Activated CD4-positive, alpha-beta T cell treated with anti-CD3 and anti-CD28 coated beads, Interleukin-2, amount 10 ng/mL, durations not matched to agents 7 days and 5 days (primary cell): ENCODE measurements at regions not wholly inside any gene's neighbourhood (a gene's known extent, or its start where the extent isn't known, plus 50 kb on each side); places are given as distances from the start of the nearest gene placed in this dataset.

ENCODE experiments used
- CTCF ChIA-PET: fragments of 350-600 bp; sonication (Branson Sonifier 250); formaldehyde crosslinking; loops from one replicate; lab custom pipeline; 2021; ENCODE audit warnings: antibody characterized with exemption; lab: Charles Lee
- POLR2A ChIA-PET: fragments of 350-600 bp; sonication (Branson Sonifier 250); formaldehyde crosslinking; loops from one replicate; lab custom pipeline; 2021; ENCODE audit warnings: antibody characterized with exemption; lab: Charles Lee
- DNase-seq: peaks from one replicate; pipeline ENCODE4 v3.0.0-alpha.2; 2020
- H3K27ac Mint-ChIP-seq: one replicate; pipeline ENCODE4 v1.8.0; 2021; ENCODE audit warnings: mild to moderate bottlenecking, moderate library complexity, mixed read lengths
- H3K27me3 Mint-ChIP-seq: one replicate; pipeline ENCODE4 v1.8.0; 2021; ENCODE audit warnings: mixed read lengths
- H3K36me3 Mint-ChIP-seq: one replicate; pipeline ENCODE4 v1.8.0; 2021; ENCODE audit warnings: low read depth, mixed read lengths
- H3K4me1 Mint-ChIP-seq: one replicate; pipeline ENCODE4 v1.8.0; 2021; ENCODE audit warnings: mixed read lengths
- H3K4me3 Mint-ChIP-seq: one replicate; pipeline ENCODE4 v1.8.0; 2021; ENCODE audit warnings: mild to moderate bottlenecking, moderate library complexity, mixed read lengths
- H3K9me3 Mint-ChIP-seq: one replicate; pipeline ENCODE4 v1.8.0; 2021; ENCODE audit warnings: mixed read lengths

- Mint-ChIP-seq H3K27me3 (peaks cover under 1% of the 10 kb centered on the region), H3K36me3 (no peaks in the 10 kb centered on the region)
- POLR2A ChIA-PET, result no interaction called here
These were observed 282.9 kb upstream of the IRX5 start for GRCh38 chr16:54647725-54648221.

DNA sequence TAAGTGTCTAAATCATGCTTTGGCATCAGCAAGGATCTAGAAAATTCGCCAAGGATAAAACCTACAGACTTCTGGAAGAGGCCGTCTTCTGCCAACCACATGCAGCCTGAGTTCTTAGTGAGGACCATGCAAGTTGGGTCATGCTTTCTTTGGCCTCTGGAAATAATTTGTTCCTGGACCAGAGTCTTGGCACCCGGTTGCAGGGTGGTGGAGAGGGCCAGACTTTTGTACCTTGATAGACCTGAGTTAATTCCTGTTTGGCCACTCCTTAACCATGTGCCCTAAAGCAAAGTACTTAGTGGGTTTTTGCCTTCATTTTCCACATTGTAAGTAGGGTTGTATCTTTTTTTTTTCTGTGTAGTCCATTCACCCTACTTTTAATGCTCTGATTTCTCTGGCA lies 283.4 kb upstream of the IRX5 start:
- H3K9me3 Mint-ChIP-seq, result no peaks in the 10 kb centered on the region
- no peaks in the 10 kb centered on the region for H3K4me1 Mint-ChIP-seq
- no peak for DNase-seq
- no peak overlapping the region for H3K4me3 Mint-ChIP-seq
- CTCF ChIA-PET, result no interaction called here
- peaks cover 3% of the 10 kb centered on the region for H3K27me3 Mint-ChIP-seq
- H3K27ac Mint-ChIP-seq, result no peak overlapping the region
- H3K36me3 Mint-ChIP-seq, result no peaks in the 10 kb centered on the region
- POLR2A ChIA-PET, result no interaction called here

More at GRCh38 chr16:54647725-54648221, 282.9 kb upstream of the IRX5 start:
- Mint-ChIP-seq H3K4me3 (no peak overlapping the region), H3K9me3 (no peaks in the 10 kb centered on the region), H3K4me1 (no peaks in the 10 kb centered on the region), H3K27ac (no peak overlapping the region)
- DNase-seq, result no peak
- CTCF ChIA-PET, result no interaction called here

DNA sequence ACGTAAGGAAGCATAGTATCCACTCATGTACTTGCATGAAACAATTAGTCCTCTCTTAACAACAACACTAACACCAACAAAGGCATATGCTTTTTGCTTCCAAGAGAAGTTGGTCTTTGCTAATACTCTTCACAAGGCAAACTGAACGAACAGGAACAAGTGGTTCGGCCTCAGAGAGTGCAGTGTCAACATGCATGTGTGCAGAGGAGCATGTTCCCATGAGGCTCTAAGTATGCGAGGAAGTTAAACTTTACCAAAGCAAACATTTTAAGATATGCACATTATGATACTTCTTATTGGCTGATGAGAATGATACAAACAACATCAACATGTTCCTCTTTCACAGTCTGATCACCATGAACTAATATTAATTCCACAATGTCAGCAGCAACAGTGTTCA lies 285.3 kb upstream of the IRX5 start:
- peaks cover 3% of the 10 kb centered on the region for H3K27me3 Mint-ChIP-seq
- no peak overlapping the region for H3K4me3 Mint-ChIP-seq
- no peaks in the 10 kb centered on the region for H3K9me3 Mint-ChIP-seq
- H3K27ac Mint-ChIP-seq, result no peak overlapping the region
- no peak for DNase-seq
- CTCF ChIA-PET, result no interaction called here
- POLR2A ChIA-PET, result no interaction called here
- no peaks in the 10 kb centered on the region for H3K4me1 Mint-ChIP-seq
- H3K36me3 Mint-ChIP-seq, result no peaks in the 10 kb centered on the region

DNA sequence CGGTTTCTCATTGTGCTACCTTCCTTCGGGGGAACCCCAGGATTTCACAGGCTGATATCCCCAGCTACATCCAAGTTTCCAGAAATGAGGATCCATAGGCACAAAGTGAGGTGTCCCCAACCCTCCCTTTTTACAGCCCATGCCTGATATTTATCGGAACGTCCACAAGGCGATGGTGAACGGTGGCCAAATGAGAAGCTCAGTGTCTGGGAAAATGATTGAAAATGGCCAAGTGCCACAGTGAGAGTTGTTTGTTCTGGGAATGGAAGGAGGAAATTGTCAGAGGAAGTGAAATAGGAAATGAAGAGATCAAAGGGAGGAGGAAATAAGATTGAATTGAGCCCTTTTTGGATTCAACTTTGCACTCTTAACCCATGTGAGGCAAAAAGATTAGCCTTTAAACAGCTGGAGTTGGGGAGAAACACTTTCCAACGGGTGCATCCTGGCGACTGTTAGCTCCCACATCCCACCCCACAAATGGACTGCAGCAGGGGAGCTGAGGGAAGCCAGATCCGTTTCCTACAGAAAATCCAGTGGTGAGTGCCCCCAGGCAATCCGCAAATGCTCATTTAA lies 294.4 kb upstream of the IRX5 start:
- Mint-ChIP-seq H3K9me3 (no peaks in the 10 kb centered on the region), H3K4me3 (no peak overlapping the region), H3K36me3 (no peaks in the 10 kb centered on the region), H3K27me3 (no peaks in the 10 kb centered on the region), H3K4me1 (no peaks in the 10 kb centered on the region), H3K27ac (no peak overlapping the region)
- ChIA-PET CTCF (no interaction called here), POLR2A (no interaction called here)
- no peak for DNase-seq

DNA sequence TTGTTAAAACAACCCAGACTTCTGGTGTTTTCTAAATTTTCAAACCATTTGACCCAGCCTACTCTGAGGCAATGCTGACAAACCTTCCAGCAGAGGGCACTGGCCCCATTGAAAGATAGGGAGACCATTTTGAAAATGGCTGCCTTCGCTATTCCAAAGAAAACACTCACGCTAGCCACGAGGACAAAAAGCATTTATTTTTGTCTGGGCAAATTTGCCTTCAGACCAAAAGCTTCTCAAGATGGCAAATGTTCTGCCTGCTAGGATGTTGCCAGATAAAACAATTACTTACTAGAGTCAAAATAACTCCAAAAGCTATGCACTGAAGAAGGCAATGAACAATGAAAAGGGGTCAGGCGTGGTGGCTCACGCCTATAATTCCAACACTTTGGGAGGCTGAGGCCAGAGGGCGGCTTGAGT lies 296.7 kb upstream of the IRX5 start:
- H3K4me1 Mint-ChIP-seq, result no peaks in the 10 kb centered on the region
- ChIA-PET CTCF (no interaction called here), POLR2A (no interaction called here)
- no peak for DNase-seq
- no peak overlapping the region for H3K27ac Mint-ChIP-seq
- H3K27me3 Mint-ChIP-seq, result no peaks in the 10 kb centered on the region
- H3K9me3 Mint-ChIP-seq, result no peaks in the 10 kb centered on the region
- no peaks in the 10 kb centered on the region for H3K36me3 Mint-ChIP-seq
- no peak overlapping the region for H3K4me3 Mint-ChIP-seq

DNA sequence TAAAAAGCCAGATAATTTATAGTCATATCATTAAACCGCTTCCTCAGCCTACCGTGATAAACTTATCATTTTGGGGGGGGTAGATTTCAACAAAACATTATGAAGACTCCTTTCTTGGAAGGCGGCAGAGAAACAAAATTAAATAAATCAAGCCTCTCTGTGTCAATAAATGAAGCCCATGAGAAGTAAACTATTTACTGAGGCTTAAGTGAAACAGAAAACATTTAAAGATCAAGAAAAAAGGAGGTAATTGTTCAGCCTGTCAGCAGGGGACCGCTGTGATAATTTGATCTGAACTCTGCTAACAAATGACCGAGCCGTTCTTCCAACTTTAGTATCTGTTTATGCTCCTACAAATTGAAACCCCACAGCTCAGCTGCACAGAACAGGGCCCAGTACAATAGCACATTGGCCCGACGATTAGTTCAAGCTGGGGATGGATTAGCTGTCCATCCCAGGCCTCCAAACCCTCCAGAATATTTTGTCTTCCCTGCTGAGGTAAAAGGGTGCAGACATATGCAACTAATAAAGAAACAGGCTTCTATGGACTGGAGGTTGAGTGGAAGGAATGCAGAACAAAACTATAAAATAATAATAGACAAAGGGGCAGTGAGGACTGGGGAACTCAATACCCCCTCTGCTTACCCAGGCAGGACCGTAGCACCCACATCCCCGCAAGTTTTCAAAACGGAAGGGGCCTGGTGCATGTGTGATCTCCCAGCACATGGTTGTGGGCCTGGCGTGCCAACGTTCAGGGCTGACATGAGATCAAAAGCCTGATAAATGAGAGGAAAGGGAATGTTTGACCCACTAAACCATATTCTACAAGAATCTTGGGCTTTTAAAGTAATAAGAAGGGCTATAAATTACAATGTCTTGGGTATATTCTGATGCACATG lies 298.1 kb upstream of the IRX5 start:
- no peak overlapping the region for H3K4me3 Mint-ChIP-seq
- no peaks in the 10 kb centered on the region for H3K27me3 Mint-ChIP-seq
- CTCF ChIA-PET, result no interaction called here
- H3K27ac Mint-ChIP-seq, result no peak overlapping the region
- POLR2A ChIA-PET, result no interaction called here
- DNase-seq, result no peak
- no peaks in the 10 kb centered on the region for H3K9me3 Mint-ChIP-seq
- no peaks in the 10 kb centered on the region for H3K36me3 Mint-ChIP-seq
- H3K4me1 Mint-ChIP-seq, result no peaks in the 10 kb centered on the region

- Mint-ChIP-seq H3K36me3 (no peaks in the 10 kb centered on the region), H3K9me3 (no peaks in the 10 kb centered on the region), H3K4me1 (no peaks in the 10 kb centered on the region), H3K27ac (no peak overlapping the region), H3K4me3 (no peak overlapping the region), H3K27me3 (no peaks in the 10 kb centered on the region)
- CTCF ChIA-PET, result interaction anchor here (0.6 kb wide), 1 partner anchor 829 kb away, joined by 3 read pairs; no protein-coding TSS in a partner anchor
- no peak for DNase-seq
- POLR2A ChIA-PET, result no interaction called here
These were observed 298.9 kb upstream of the IRX5 start for GRCh38 chr16:54631782-54632181.

GRCh38 chr16:54630284-54630967 lies 300.2 kb upstream of the IRX5 start:
- ChIA-PET POLR2A (no interaction called here), CTCF (no interaction called here)
- no peaks in the 10 kb centered on the region for H3K27me3 Mint-ChIP-seq
- H3K4me3 Mint-ChIP-seq, result no peak overlapping the region
- no peaks in the 10 kb centered on the region for H3K4me1 Mint-ChIP-seq
- H3K9me3 Mint-ChIP-seq, result no peaks in the 10 kb centered on the region
- no peak overlapping the region for H3K27ac Mint-ChIP-seq
- H3K36me3 Mint-ChIP-seq, result no peaks in the 10 kb centered on the region
- no peak for DNase-seq

DNA sequence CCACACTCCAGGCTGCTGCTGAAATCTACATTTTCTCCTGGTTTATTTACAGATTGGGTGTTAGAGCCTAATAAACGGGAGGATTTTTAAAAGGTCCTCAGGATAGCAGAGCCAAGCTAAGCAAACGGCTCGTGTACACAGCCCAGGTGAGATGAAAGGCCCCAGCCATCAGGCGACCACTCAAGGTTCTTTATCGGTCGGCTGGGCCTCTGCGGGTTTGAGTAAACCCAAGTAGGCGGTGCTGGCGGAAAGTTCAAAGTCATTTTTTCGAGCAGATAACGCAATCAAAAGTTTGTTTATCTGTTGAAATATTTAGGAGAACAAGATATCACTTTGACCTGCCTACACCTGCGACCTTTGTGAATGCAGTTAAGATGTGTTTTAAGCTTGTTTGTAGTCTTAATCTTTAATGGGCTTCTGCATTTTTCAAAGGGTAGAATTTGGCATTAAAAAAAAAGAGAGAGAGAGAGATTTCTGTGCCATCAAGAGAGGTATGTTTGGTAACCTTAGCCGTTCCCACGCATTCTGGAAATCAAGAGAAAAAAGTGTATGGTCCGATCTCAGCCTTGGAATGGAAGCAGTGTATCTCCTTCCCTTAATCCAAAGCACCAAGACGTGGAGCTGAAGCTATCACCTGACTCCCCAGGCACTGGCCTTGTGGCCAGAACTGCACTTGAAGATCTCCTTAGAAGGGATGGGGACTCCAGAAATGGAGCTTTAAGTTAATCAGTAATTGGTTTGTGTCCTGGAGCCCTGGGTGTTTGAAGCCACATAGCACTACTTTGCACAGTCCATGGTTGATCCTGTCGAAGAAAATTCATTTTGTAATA lies 301.7 kb upstream of the IRX5 start:
- no peak overlapping the region for H3K4me3 Mint-ChIP-seq
- no peaks in the 10 kb centered on the region for H3K36me3 Mint-ChIP-seq
- no peaks in the 10 kb centered on the region for H3K9me3 Mint-ChIP-seq
- H3K27me3 Mint-ChIP-seq, result no peaks in the 10 kb centered on the region
- ChIA-PET POLR2A (no interaction called here), CTCF (no interaction called here)
- H3K4me1 Mint-ChIP-seq, result no peaks in the 10 kb centered on the region
- H3K27ac Mint-ChIP-seq, result no peak overlapping the region
- no peak for DNase-seq

DNA sequence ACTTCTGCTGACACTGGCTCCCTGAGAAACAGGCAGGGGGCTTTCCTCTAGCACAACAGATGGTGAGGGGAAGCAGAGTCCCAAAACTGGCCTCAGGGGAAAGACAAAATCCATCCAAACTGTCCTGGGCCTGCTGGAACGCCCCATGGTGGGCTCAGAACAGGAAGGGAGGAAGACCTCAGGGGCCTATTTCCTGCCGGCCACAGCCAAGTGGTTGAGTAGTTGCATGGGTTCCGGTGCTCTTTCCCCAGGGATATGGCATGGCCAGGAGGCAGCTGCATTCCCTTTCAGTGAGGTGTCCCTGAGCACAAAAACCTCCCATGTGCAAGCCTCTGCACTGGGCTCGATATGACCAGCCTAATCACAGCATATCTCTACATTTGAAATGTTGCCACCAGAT lies 303.0 kb upstream of the IRX5 start:
- Mint-ChIP-seq H3K4me3 (no peak overlapping the region), H3K36me3 (no peaks in the 10 kb centered on the region), H3K27me3 (no peaks in the 10 kb centered on the region), H3K4me1 (no peaks in the 10 kb centered on the region), H3K9me3 (no peaks in the 10 kb centered on the region), H3K27ac (no peak overlapping the region)
- no peak for DNase-seq
- ChIA-PET POLR2A (no interaction called here), CTCF (interaction anchor here (0.6 kb wide), 1 partner anchor 514 kb away, joined by 5 read pairs; no protein-coding TSS in a partner anchor)

GRCh38 chr16:54623636-54624035 lies 307.0 kb upstream of the IRX5 start:
- H3K36me3 Mint-ChIP-seq, result no peaks in the 10 kb centered on the region
- POLR2A ChIA-PET, result no interaction called here

GRCh38 chr16:54620197-54620596 lies 310.5 kb upstream of the IRX5 start:
- H3K36me3 Mint-ChIP-seq, result no peaks in the 10 kb centered on the region

More at GRCh38 chr16:54623636-54624035, 307.0 kb upstream of the IRX5 start:
- H3K4me1 Mint-ChIP-seq, result no peaks in the 10 kb centered on the region
- CTCF ChIA-PET, result no interaction called here
- no peaks in the 10 kb centered on the region for H3K9me3 Mint-ChIP-seq
- no peak overlapping the region for H3K27ac Mint-ChIP-seq
- no peaks in the 10 kb centered on the region for H3K27me3 Mint-ChIP-seq
- no peak overlapping the region for H3K4me3 Mint-ChIP-seq
- no peak for DNase-seq

More at GRCh38 chr16:54620197-54620596, 310.5 kb upstream of the IRX5 start:
- no peak for DNase-seq
- CTCF ChIA-PET, result no interaction called here
- POLR2A ChIA-PET, result no interaction called here
- no peaks in the 10 kb centered on the region for H3K9me3 Mint-ChIP-seq
- H3K27me3 Mint-ChIP-seq, result no peaks in the 10 kb centered on the region
- H3K27ac Mint-ChIP-seq, result no peak overlapping the region
- no peak overlapping the region for H3K4me3 Mint-ChIP-seq
- H3K4me1 Mint-ChIP-seq, result no peaks in the 10 kb centered on the region
